G401.6 (cell line): ENCODE measurements at regions not wholly inside any gene's neighbourhood (a gene's known extent, or its start where the extent isn't known, plus 50 kb on each side); places are given as distances from the start of the nearest gene placed in this dataset.
"Not testable (repeated sequence)": the region's sequence is repeated elsewhere in the genome, so short reads cannot be mapped to it uniquely, and the experiment has no call there.

Experiments used
- FAIRE-seq: peaks from 2 replicates; lab custom pipeline; 2012; peaks lifted over from hg19 to GRCh38; lab: Jason Lieb, UNC

DNA sequence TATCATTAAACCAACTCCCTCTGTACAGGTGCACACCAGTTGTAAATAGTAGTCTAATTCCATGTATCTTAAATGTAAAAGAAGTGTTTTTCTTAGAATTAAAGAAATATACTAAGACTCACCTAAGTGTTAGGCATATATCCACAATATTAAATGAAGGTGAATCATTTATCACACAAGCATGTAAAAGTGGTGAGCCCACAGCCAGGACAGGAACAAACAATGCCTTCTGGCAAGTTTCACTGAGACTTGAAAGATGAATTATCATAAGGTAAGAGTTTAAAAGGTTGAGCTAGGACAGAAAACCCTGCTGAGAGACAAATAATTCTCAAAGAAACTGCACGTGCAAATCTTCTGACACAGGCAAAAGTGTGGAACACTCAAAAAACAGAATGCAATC, 832.5 kb downstream of the TAF11L14 start:
- no peak for FAIRE-seq

DNA sequence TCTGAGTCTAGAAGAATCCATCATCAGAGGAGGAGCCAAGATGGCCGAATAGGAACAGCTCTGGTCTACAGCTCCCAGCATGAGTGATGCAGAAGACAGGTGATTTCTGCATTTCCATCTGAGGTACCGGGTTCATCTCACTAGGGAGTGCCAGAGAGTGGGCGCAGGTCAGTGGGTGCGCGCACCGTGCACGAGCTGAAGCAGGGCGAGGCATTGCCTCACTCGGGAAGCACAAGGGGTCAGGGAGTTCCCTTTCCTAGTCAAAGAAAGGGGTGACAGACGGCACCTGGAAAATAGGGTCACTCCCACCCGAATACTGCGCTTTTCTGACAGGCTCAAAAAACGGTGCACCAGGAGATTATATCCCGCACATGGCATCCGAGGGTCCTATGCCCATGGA, 837.5 kb downstream of the TAF11L14 start:
- not testable (repeated sequence) for FAIRE-seq

DNA sequence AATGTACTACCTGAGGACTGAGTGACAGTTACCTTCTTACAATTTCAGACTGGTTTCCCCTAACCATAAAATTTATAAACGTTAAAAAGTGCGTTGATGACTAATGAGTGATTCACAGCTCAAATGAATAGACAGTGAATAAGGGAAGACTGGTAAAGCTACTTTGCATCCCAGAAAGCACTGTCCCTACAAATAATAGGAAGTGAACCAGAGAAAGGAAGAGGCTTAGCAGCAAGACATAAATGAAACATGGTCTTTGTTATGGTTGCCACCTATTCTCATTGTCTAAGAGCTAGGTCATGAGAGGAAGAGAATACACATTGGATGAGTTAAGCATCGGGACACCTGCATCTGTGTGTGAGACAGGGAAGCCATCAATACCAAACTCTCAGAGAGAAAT, 849.2 kb downstream of the TAF11L14 start:
- no peak for FAIRE-seq

DNA sequence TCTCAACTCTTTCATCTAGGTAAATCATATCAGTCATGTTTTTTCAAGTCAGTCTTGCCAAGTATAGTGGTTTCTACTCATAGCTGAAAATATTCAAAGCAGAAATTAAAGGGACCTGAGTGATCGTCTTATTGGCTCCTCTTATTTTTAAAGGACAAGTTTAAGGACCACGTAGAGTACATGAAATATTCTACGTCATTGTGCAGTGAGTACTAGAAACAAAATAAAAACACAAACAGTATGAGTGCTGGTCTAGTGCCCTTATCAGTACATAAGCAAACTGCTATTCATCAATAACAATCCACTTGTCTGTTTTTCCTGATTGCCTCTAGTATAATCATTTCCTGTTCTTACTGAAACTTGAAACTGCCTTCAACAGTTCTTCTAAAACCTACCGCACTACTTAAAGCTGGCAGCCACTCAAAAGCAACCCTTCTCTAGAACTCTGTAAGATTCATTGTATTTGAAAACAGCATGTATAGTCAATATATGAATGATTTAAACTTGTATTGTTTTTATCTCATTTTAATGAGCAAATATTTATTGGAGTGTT, 853.7 kb downstream of the TAF11L14 start:
- FAIRE-seq: no peak

DNA sequence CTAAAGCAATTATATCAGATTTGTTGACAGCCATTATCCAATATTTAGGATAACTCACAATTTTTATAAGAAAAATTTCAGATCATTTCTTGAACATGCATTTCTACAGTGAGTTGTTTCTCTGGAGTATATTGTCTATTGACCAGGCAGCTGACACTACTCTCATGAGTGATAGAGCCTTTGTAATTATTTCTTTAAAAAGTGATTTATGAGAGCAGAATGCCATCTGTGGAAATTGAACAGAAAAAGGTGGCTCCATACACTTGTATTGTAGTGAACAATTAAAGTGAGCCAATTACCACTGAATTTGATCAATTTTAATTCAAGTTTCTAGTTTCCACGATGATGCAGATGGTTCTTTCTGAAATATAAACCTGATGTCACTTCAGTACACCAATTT, 855.4 kb downstream of the TAF11L14 start:
- no peak for FAIRE-seq

DNA sequence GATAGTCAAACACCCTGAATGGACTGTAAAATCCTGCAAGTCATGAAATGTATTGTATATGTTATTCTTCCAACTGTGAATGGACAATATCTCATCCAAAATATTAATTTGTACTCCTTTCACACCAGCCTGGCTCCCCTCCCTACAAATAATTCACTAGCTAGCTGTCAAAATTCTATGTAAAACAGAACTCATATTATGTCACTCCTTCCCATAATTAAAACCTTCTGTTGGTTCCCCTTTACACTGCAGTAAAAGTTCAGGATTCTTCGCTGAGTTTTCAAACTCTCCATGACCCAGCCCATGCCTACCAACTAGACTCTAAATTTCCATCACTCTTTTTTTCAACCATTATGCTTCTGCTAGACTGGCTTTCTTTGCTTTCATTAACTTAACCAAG, 857.1 kb downstream of the TAF11L14 start:
- no peak for FAIRE-seq

DNA sequence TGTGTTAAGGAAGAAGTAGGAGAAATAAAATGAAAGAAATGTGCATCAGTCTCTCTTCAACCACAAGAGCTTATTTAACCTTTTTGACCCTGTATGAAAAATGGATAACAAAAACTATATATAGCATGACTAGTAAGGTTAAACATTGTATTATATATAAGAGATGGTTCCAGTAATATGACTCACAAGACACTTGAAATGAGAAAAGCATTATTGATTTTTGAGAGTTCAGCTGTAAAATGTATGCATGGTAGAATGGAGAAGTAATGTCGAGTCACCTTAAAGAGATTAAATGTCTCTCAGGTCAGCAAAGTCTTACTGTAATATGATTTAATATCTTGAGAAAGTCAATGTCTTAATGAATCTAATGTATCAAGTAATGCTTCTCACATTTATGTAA, 860.9 kb downstream of the TAF11L14 start:
- FAIRE-seq: no peak

DNA sequence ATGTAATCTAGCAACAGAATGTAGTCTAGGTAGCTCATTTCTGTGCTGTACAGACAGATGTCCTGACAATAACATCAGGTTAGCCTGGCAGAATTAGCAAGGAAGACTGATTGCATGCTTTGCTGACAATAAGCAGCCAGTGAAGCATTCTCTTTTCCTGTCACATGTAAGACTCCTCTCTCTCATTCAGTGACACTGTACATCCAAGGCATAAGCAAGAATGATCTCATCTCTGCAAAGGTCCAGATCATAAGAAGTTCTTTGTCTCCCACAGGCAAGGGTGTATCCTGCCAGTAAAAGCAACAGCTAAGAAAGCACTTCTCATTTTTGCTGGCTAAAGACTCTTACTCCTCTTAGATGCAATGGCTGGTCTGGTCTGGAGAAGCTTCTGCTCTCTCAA, 861.8 kb downstream of the TAF11L14 start:
- no peak for FAIRE-seq

DNA sequence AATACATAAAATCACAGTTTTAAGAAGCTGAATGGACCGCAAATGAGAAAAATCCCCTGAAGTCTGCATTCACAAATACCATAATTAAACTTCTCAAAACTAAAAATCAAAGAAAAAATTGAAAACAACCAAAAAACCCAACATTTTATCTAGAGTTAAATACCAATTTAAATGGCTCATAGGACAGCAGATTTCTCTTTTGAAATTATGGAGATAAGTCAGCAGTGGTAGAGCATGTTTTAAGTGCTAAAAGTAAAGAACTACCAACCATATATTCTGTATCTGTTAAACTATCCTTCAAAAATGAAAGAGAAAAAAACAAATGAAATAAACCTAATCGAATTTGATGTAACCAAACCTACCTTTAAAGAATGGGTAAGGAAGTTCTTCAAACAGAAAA, 862.8 kb downstream of the TAF11L14 start:
- no peak for FAIRE-seq

DNA sequence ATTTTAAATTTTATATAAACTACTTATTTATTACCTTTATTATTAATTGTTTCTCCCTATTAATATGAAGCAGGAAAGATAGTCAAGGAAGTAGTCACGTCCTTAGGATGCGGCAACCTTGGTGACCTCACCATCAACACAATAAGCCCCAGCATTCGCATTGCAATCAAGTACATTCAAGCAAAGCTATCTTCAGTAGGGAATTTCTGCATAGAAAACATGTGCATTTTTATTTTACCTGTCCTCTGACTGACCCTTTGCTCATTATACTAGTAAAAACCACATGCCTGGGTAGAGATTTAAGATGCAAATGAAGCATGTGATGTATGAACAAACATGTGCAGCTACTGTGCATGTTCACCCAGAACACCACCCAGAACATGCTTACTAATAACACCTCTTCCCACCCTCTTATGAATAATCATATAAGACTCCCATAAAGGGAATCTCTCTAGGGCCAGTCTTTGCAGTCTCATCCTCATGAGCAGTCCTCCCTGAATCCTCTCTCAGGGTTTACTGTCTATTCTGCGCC, 869.6 kb downstream of the TAF11L14 start:
- FAIRE-seq: no peak

DNA sequence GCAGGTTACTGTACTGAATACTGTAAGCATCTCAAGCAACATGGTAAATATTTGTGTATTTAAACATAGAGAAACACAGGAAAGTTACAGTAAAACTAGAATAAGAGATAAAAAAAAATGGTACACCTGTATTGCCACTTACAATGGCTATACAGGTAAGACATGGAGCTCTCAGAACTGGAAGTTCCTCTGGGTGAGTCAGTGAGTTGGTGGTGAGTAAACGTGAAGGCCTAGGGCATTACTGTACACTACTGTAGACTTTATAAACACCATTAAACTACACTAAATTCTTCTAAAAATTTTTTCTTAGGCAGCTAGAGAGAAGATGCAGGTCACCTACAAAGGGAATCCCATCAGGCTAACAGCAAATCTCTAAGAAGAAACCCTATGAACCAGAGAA, 872.9 kb downstream of the TAF11L14 start:
- no peak for FAIRE-seq

DNA sequence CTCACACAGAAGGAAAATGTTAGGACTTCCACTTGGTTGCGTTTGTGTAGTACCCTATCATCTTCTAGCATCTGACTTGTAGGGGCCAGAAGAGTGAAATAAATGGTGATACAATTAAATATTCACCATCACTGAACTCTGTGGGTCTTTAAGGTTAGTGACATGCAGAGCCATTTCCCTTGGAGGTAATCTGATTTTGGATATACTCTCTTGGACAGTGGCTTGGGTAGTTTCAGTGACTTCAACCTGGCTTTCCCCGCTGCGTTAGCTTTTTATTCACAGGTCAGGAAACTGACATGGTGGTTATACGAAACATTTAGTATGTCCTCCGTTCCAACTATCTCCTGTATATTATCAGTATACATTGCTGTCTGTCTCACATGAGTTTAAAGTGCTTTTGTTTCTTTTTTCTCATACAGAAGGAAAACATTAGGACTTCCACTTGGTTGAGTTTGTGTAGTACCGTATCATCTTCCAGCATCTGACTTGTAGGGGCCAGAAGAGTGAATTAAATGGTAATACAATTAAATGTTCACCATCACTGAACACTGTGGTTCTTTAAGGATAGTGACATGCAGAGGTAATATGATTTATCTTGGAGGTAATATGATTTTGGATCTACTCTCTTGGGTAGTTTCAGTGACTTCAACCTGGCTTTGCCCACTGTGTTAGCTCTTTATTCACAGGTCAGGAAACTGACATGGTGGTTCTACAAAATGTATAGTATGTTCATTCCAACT, 883.6 kb downstream of the TAF11L14 start:
- no peak for FAIRE-seq

DNA sequence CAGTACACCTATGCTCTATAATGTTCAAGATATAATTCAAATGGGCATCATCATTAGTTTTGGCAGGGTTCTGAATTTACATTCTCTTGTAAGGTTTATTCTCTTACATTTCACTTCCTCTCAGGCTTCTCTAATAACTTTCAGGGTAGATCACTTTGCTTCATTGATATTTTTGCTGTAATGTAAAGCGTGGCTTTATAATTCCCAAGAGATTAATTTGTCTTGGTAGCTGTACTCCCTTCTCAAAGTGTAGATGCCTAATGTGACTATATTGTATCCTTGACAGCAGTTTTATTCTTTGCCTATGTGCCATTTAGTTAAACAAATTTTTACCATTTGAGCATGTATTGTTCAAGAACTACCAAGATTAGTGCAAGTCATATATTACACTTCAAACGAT, 889.1 kb downstream of the TAF11L14 start:
- FAIRE-seq: no peak

DNA sequence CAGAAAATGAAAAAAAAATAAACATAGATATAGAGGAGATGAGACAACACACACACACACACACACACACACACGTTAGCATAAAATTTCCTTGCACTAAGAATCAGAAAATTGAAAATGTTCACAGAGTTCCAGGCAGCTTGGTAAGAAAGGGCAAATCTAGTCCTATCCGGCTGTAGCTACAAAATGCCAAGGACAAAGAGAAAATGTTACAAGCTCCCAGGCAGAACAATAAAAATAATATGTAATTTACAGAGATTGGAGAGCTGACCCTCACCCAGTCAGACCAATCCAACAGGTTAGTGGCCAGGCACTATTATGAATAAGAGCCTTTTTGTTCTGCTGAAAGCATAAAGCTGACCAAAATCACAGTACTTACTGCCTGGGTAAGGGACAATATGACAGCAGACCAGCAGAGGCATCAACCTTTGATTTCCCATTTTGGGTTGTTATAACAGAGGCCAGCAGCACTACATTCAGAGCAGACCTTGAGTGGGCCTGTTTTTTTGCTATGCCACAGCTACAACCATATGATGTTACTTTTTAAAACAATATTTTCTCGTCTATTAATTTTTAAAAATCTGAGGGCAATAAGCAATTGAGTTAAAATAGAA, 892.6 kb downstream of the TAF11L14 start:
- no peak for FAIRE-seq

DNA sequence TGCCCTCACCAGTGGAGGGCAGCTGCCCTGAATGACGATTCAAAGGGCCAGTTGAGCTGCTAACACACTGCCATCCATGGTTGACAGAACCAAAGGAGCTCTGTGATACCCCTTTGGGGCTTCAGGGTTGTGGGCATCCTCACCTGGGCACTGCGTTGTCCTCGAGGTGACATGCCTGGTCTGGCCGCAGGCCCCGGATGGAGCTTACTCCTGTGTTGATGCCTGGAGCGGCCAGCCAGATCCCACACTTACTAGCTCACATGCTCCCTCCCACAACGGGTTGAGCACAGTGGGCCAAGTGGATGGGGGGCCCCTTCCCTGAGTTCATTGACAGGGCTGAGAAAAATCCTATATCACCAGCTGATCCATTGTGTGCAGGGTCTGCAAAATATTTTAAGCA, 898.9 kb downstream of the TAF11L14 start:
- FAIRE-seq: no peak

DNA sequence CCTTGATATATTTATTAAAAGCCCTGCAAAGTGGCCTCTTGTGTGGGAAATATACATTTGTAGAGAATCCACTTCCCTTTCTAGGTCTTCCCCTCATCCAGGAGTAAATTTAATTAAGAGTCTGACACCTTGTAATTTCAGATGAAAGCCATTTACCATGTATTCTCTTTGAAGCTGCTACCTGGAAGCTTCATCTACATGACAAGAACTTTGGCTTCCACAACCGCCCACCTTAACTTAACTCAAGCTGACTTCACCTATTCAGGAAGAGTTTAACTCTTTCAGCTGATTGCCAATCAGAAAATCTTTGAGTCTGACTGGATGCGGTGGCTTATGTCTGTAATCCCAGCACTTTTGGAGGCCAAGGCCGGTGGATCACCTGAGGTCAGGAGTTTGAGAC, 899.9 kb downstream of the TAF11L14 start:
- FAIRE-seq: no peak

DNA sequence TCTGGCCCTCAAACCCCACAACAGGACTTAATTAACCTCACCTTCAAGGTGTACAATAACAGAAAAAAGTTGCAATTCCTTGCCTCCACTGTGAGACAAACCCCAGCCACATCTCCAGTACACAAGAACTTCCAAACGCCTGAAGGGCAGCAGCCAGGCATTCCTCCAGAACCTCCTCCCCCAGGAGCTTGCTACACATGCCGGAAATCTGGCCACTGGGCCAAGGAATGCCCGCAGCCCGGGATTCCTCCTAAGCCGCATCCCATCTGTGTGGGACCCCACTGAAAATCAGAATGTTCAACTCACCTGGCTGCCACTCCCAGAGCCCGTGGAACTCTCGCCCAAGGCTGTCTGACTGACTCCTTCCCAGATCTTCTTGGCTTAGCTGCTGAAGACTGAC, 901.5 kb downstream of the TAF11L14 start:
- FAIRE-seq: not testable (repeated sequence)

DNA sequence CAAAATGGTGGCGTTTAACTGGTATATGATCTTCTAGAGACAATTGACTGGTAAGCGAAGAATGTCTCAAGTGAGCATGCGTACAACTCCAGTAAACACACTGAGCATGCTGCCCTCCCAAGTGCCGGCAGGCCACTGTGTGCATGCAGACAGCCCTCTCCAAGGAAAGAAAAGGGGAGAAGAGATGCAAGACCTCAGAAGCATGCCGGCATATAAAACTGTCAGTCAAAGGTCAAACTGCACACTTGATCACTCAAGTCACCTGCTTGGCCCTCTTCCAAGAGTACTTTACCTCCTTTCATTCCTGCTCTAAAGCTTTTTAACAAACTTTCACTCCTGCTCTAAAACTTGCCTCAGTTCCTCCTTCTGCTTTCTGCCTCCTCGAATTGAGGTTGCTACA, 910.2 kb downstream of the TAF11L14 start:
- no peak for FAIRE-seq

DNA sequence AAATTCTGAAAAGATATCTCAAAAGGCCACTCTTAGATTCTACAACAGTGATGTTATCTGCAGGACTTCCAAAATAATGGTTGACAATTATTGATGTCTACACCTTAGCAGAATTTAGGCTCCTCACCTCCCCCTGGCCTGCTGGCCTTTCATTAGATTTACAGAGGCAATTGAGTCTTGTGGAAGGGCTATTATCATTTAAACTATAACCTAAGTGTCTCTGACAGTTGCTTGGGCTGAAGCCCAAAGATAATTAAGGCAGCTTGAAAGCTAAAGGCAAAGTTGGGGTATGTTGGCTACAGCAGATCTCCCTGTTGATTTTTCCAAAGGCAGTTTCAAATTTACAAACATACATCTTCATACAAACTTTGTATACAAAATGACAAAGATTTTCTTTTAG, 912.3 kb downstream of the TAF11L14 start:
- FAIRE-seq: no peak

DNA sequence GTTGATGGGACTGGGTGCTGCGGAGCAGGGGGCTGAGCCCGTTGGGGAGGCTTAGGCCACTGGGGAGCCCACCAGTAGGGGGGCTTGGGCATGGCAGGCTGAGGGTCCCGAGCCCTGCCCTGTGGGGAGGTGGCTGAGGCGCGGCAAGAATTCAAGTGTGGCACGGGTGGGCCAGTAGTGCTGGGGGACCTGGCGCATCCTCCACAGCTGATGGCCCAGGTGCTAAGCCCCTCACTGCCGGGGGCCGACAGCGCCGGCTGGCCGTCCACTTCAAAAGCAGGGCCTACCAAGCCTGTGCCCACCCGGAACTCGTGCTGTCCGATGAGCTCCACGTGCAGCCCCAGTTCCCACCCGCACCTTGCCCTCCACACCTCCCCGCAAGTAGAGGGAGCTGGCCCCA, 917.5 kb downstream of the TAF11L14 start:
- no peak for FAIRE-seq

DNA sequence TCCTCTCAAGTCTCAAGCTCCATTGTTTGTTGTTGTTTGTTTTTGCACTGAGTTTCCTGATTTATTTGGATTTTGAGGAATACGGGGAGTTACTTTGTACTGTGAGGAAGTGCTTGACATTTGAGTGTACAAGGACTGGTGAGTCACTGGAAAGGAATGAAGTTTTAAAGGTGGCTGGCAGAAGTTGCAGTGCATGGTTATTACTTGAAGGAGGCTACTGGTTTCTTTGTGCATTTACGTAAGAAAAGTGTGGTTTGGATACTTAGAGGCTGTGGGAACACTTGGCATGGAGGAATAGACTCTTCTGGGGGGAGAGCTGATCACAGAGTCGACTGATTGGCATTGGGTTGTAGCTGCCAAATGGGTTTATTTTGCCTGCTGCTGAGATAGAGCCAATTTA, 919.0 kb downstream of the TAF11L14 start:
- FAIRE-seq: no peak

DNA sequence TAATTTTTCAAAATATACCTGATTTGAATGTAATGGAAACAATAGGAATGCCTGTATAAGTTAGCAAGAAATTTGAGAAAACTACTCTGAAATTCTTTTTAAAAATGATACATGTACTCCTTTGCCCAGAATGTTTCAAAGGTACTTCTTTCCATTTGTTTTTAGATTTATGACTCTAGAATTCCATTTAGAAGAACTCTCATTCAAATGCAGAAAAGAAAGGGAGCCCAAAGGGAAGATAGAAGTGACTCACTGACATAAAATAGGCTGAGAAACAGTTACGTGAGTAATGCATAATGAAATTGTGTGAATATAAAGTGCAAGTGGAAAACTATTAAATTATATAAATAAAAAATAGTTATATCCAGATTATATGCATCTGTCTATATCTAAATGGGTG, 926.3 kb downstream of the TAF11L14 start:
- FAIRE-seq: no peak

DNA sequence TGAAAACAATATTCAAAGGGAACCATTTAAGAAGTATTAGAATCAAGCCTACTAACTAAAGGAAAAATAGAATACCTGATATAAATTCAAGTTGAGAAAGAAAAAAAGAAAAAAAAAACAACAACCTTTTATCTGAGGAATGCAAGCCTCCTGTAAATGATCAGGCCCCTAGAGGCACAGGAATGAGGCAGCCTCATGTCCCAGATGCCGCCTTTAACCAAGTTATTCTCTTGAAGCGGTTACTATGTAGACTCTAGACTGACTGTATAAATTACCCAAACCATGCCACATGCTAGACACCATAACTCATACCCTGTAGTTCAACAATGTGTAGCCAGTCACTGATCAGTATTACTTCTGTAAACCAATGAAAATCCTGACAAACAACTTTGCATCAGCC, 929.6 kb downstream of the TAF11L14 start:
- no peak for FAIRE-seq

DNA sequence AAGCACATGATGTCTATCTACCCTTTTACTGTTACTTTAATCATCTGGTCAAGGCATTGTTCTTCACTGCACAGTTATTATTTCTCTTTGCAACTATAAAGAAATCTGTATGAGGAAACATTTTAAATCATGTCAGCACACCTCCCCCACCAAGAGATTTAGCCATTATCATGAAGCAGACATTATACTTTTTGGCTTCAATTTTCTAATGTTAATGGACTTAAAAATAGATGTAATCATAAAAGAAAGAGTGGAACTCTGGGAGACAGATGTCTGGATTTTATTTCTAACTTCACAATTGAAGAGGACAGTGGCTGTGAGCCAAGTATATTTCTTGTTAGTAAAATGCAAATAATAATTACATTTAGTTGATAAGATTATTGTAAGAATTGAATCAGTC, 932.4 kb downstream of the TAF11L14 start:
- FAIRE-seq: no peak
